ENCODE measurements at regions not wholly inside any gene's neighbourhood (a gene's known extent, or its start where the extent isn't known, plus 50 kb on each side); places are given as distances from the start of the nearest gene placed in this dataset.

- peaks cover 8% of the 10 kb centered on the region; the same call in 1 of the 2 replicates for H3K27me3 ChIP-seq (ENCODE audit: insufficient read depth, low read length)
- H2AK5ac ChIP-seq (ENCODE audit: insufficient read length, low read length) = no peak overlapping the region
- no peak overlapping the region for H3K4me2 ChIP-seq (ENCODE audit: insufficient read depth, insufficient read length, low read length)
- Mint-ChIP-seq H3K36me3 (ENCODE audit: insufficient read depth in 1 of 3, low read depth in 3 of 3) (no peaks in the 10 kb centered on the region; a peak in 2 of 7 replicates), H3K4me3 (no peak overlapping the region), H3K27ac (no peak overlapping the region), H3K27me3 (ENCODE audit: low read depth) (peaks cover 52% of the 10 kb centered on the region), H3K4me1 (peaks cover 25 to 28% of the 10 kb centered on the region in 2 experiments), H3K9me3 (peaks cover 11 to 14% of the 10 kb centered on the region in 2 experiments)
- no peak overlapping the region for H2BK20ac ChIP-seq (ENCODE audit: low read depth, low read length, poor library complexity, severe bottlenecking)
- H3K27ac ChIP-seq (ENCODE audit: insufficient read length, low read depth, low read length) = no peak overlapping the region
- no peak overlapping the region for H3K56ac ChIP-seq (ENCODE audit: insufficient read length, low read depth, low read length)
- H2BK120ac ChIP-seq (ENCODE audit: low read depth, low read length, poor library complexity, severe bottlenecking) = no peak overlapping the region
- H4K5ac ChIP-seq (ENCODE audit: insufficient read length, low read depth, low read length) = no peak overlapping the region
- no peaks in the 10 kb centered on the region for H3K9me3 ChIP-seq (ENCODE audit: control insufficient read depth, low read depth, low read length)
- H3K79me2 ChIP-seq (ENCODE audit: insufficient read depth, low read length) = no peaks in the 10 kb centered on the region
- no peak overlapping the region for H2BK15ac ChIP-seq (ENCODE audit: low read depth, low read length)
- WGBS (ENCODE audit: extremely low coverage, insufficient read length, low lambda C conversion rate) = no CpG with 5 or more reads among the region's 2 CpGs
- no peak for TF ChIP-seq CTCF (conservative IDR thresholded peaks at IDR 0.05)
- no peak overlapping the region for H3K18ac ChIP-seq (ENCODE audit: insufficient read length, low read depth, low read length)
- H4K8ac ChIP-seq (replicated peaks; ENCODE audit: insufficient read length, low read depth, low read length) = no peak overlapping the region
- H3K79me1 ChIP-seq (ENCODE audit: insufficient read depth, low read depth, low read length, poor library complexity, severe bottlenecking) = no peaks in the 10 kb centered on the region
- no peak overlapping the region for H3T11ph ChIP-seq (ENCODE audit: low read length)
- no peak overlapping the region for H3K4ac ChIP-seq (ENCODE audit: low read depth, low read length)
- no peak overlapping the region for H2AFZ ChIP-seq (ENCODE audit: low read length)
- no peak overlapping the region for H3K9ac ChIP-seq (ENCODE audit: extremely low read depth, insufficient read length, low read length)
- no peak overlapping the region for H4K91ac ChIP-seq (ENCODE audit: insufficient read length, low read depth, low read length)
- no peaks in the 10 kb centered on the region for H3K4me1 ChIP-seq (ENCODE audit: insufficient read depth, low read length)
- H3K14ac ChIP-seq (ENCODE audit: insufficient read depth, low read length) = no peak overlapping the region
- peak; percentile 5 for DNase-seq
- H3K23ac ChIP-seq (ENCODE audit: insufficient read length, low read depth, low read length) = no peak overlapping the region
- no peak overlapping the region for H2BK12ac ChIP-seq (ENCODE audit: insufficient read length, low read depth, low read length)
- H3K23me2 ChIP-seq (ENCODE audit: insufficient read length, low read depth, low read length, poor library complexity, severe bottlenecking) = peaks cover 4% of the 10 kb centered on the region
- H4K20me1 ChIP-seq (ENCODE audit: control insufficient read depth, insufficient read depth, insufficient read length) = no peaks in the 10 kb centered on the region
- no peak overlapping the region for H2BK5ac ChIP-seq (ENCODE audit: insufficient read length, low read length)
Measured at GRCh38 chr1:38581396-38581795, 278.2 kb downstream of the RRAGC start.

Data from H9 (cell line).